ENCODE measurements at regions not wholly inside any gene's neighbourhood (a gene's known extent, or its start where the extent isn't known, plus 50 kb on each side); places are given as distances from the start of the nearest gene placed in this dataset.

GRCh38 chr3:76724706-76725105 is 315.2 kb upstream of the ROBO2 start:
- TF ChIP-seq CTCF (IDR thresholded peaks at IDR 0.05), result no peak
- no peak for TF ChIP-seq EZH2 (IDR thresholded peaks at IDR 0.05; ENCODE audit: borderline replicate concordance, insufficient read depth, low read depth, low read length, poor library complexity, severe bottlenecking)
